ENCODE measurements at regions not wholly inside any gene's neighbourhood (a gene's known extent, or its start where the extent isn't known, plus 50 kb on each side); places are given as distances from the start of the nearest gene placed in this dataset.
"Not testable (repeated sequence)": the region's sequence is repeated elsewhere in the genome, so short reads cannot be mapped to it uniquely, and the experiment has no call there.

DNA sequence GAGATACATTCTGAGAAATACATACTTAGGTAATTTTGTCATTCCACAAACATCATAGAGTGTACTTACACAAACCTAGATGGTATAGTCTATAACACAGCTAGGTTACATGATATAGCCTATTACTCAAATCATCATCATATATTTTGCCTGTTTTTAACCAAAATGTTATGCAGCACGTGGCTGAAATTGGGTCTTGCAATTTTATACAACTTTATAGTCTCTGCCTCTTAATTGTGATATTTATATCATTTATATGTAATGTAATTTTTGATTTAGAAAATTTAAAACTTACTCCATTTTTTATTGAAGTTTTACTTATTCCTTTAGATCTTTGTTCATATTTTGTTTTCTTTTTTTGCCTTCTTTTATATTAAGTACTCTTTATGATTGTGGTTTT is 350.7 kb upstream of the DCN start:
- no peak for DNase-seq (ENCODE audit: low read depth)

DNA sequence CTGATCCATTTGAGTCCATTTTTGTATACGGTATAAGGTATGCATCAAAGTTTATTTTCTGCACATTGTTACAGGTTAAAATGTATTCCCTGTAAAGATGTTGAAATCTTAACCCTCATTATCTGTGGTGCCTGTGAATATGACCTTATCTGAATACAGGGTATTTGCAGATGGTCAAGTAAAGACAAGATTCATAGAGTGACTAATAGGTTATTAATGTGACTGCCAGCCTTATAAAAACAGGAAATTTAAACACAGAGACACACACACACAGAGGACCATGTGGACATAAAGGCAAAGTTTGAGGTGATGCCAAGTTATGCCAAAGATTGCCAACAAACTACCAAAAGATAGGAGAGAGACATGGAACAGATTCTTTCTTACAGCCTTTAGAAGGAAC is 347.2 kb upstream of the DCN start:
- DNase-seq (ENCODE audit: low read depth), result no peak

DNA sequence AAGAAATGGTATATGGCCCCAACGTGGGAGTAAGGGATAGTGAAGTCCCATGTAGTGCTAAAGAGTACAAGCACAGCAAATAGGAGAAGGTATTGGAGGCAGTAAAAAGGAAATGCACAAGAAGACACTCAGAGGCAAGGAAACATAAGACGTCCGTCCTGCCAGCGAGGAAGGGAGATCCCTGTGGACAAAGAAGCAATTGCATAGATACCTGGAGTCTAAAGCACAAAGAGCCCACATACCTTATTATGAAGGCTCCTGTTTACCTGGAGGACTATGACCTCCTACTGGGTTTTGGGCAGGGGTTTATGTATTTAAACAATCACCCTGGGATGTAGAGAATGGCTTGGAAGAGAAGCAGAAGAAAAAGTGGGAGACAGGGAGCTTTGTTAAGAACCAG is 341.2 kb upstream of the DCN start:
- no peak for DNase-seq (ENCODE audit: low read depth)

GRCh38 chr12:91516695-91517047 is 334.1 kb upstream of the DCN start:
- DNase-seq (ENCODE audit: low read depth), result no peak

GRCh38 chr12:91515944-91516694 is 333.5 kb upstream of the DCN start:
- DNase-seq (ENCODE audit: low read depth), result no peak

GRCh38 chr12:91513313-91513712 is 330.7 kb upstream of the DCN start:
- no peak for DNase-seq (ENCODE audit: low read depth)

GRCh38 chr12:91511795-91512420 is 329.3 kb upstream of the DCN start:
- no peak for DNase-seq (ENCODE audit: low read depth)

DNA sequence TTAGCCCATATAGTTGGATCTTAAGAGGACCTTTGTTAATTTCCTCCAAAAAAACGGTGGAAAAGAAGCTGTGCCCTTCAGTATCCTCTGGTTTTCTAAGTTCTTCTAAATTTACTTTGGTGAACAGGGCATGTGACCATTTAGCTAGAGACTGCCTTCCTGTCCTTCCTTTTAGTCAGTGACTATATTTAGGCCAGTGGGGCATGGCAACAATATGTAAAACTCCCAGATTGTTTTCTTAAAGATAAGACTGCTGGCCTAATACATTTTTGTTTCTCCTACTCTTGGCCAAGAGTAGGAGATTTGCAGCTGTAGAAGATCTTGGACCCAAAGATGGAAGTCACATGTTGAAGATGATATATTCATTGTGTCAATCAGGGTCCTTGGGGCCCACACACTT is 325.1 kb upstream of the DCN start:
- DNase-seq (ENCODE audit: low read depth), result no peak

DNA sequence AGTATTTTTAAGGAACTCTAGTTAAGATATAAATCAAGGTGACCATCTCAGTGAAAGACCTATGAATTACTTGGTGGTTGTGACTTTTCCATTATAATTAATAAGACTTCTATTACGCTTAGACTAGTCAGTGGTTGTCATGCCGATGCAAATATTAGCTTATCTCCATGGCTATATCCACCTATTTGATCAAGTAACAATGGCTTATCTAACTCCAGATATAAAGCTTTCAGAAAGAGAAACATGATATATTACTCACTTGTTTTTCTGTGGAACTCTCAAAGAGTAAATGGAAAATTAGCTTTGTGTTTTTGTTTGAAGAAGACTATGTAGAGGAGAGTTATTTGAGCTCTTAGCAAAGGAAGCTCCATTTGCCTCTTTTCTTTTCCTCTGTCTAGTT is 323.8 kb upstream of the DCN start:
- no peak for DNase-seq (ENCODE audit: low read depth)

DNA sequence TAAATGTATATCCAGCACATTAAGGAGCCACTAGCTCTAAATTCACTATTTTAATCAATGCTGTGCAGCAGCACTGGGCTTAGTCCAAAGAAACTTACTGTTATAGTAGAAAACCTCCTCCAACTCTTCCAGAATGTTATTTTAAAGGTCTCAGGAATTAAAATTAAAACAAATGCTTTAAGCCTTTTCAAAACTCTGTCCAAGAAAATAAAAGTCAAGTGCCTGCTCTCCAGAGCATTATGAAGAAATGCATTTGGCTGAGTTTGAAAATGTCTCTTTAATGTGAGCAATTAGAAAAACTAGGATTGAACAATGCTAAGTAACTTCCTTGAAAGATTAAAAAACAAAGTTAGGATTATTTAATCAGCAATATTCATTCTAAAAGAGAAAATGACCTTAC is 322.4 kb upstream of the DCN start:
- no peak for DNase-seq (ENCODE audit: low read depth)

DNA sequence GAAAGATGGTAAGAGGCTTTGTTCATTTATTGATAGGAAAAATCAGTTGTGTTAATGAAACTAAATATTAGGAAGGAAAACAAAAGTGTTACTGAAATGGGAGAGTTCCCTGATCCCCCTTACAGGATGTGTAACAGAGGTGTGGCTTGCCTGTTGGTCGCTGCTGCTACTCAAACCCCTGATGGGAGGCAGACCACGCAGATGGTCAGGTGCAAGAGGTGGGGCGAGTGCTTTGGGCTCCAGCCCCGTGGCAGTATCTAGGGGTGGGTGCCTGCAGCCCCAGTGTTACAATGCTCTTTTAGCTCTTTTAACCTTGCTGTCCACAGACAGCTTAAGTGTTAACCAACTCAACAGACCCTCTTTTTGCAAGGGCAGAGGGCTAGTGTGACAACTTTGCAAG is 319.6 kb upstream of the DCN start:
- no peak for DNase-seq (ENCODE audit: low read depth)

DNA sequence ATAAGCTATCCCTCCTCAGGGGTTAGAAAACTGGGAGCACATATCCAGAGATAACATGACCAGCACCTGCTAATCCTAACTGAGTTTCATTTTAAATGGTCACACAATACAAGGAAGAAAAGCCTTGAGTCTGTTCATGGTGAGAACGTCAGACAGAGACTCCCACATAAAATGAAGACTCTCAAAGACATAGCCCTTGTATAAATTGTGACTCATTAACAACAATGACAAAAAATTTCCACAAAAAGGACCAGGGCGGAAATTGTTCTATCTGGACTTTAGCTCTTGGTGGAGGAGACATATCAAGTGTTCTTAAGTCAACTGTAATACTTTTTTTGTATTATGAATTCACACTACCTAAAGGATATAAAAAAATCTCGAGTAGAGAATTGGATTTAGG is 313.7 kb upstream of the DCN start:
- DNase-seq (ENCODE audit: low read depth), result no peak

DNA sequence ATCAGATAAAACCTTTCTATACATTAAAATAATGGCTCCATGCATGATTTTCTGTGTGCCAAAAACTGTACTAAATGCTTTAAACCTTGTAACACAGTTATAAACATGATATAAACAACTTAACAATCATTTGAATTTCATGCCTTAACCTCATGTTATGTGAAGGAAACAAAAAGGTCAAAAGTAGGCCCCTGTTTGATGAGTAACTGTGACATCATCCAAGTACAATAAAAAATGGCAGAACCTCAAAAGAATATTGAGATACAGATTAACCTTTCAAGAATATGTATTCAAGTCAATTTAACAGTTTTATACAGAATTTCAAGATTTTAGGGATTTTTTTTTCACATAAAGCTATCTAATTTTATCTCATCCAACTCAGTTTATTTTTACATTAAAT is 310.7 kb upstream of the DCN start:
- DNase-seq (ENCODE audit: low read depth), result no peak

DNA sequence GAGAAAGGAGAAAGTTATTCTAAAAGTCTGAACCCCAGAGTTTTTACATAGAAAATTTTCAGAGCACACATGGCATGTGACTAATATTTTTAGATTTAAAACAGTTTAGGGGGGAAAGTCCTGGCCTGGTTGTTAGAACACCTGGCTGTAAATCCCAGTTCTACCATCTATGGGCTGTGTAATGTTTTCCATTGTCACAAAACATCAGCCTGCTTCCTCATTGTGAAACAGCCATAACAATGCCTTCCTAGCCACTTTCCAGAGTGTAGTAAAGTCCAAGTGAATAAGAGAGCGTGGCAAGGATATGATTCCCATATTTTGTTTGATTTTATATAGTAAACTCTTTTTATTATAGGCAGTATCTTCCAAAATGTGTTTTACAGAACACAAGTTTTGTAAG is 310.0 kb upstream of the DCN start:
- DNase-seq (ENCODE audit: low read depth), result no peak

GRCh38 chr12:91490667-91491311 is 308.2 kb upstream of the DCN start:
- no peak for DNase-seq (ENCODE audit: low read depth)

GRCh38 chr12:91483471-91483985 is 300.9 kb upstream of the DCN start:
- DNase-seq (ENCODE audit: low read depth), result no peak

DNA sequence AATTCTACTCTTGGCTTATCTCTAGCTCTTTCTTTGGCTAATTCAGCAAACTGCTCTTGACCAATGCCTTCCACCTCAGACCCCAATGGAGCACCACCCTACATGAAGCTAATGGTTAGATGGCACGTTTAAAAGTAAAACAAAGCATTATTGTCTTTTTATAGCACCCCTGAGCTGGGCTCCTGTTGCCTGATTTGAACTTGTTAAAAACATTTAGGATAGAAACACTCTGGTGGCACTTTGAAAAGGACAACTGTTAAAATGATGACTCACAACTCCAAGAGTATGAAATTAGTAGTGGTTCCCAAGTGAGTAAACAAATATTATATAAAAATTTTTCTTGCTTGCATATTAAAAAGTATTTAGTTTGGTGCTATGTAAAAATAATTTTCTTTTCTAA is 299.6 kb upstream of the DCN start:
- DNase-seq (ENCODE audit: low read depth), result no peak

DNA sequence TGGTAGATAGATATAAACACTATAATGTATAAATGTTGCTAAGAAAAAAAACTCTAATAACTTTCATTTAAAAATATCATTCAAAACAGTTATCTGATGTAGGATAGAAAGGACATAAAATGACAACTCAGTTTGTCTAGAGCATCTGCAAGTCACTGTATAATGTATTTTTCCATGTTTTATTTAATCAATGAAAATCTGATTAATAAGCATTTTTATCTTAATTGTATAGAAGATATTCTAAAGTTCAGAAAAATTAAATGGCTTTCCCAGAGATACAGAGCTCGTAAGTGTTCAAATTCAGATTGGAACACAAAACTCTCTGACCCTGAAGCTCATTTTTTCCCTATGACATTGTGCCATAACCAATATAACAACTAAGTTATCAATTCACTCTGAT is 295.9 kb upstream of the DCN start:
- DNase-seq (ENCODE audit: low read depth), result no peak

GRCh38 chr12:91467686-91468085 is 285.1 kb upstream of the DCN start:
- DNase-seq (ENCODE audit: low read depth), result no peak

DNA sequence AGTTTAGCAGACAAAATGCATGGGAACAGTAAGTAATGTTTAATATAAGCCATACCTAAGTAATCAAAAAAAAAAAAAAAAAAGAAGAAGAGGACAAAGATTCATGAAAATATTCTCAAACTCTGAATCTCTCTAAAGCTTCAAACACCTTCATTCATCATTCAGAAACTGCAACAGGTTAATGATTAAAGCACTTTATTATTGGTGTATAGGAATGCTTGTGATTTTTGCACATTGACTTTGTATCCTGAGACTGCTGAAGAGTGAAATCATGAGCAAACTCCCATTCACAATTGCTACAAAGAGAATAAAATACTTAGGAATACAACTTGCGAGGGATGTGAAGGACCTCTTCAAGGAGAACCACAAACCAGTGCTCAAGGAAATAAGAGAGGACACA is 278.4 kb upstream of the DCN start:
- no peak for DNase-seq (ENCODE audit: low read depth)

DNA sequence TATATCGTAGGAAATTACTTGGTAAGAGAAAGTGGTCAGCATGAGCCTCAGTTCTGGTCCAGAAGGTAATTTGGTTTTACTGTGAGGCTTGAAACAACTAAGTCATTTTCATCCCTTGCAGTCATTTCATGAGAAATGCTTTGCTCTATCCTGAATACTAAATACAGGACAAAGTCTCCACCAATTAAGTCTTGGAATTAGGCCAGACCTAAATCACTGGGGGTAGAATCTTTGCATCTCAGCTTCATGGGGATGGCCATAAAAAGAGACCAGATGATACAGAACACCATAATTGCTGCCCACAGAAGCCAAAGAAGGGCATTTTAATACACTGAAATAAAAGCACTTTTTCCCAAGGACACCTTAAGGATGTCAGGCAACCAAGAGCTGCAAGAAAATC is 277.9 kb upstream of the DCN start:
- DNase-seq (ENCODE audit: low read depth), result no peak

GRCh38 chr12:91455321-91455720 is 272.7 kb upstream of the DCN start:
- DNase-seq (ENCODE audit: low read depth), result no peak

- no peak for DNase-seq (ENCODE audit: low read depth)
Measured at GRCh38 chr12:91454179-91454578, 271.6 kb upstream of the DCN start.

GRCh38 chr12:91452464-91452863 is 269.8 kb upstream of the DCN start:
- not testable (repeated sequence) for DNase-seq (ENCODE audit: low read depth)

Measured in GM04503 (cell line).